ENCODE measurements at regions not wholly inside any gene's neighbourhood (a gene's known extent, or its start where the extent isn't known, plus 50 kb on each side); places are given as distances from the start of the nearest gene placed in this dataset.

DNA sequence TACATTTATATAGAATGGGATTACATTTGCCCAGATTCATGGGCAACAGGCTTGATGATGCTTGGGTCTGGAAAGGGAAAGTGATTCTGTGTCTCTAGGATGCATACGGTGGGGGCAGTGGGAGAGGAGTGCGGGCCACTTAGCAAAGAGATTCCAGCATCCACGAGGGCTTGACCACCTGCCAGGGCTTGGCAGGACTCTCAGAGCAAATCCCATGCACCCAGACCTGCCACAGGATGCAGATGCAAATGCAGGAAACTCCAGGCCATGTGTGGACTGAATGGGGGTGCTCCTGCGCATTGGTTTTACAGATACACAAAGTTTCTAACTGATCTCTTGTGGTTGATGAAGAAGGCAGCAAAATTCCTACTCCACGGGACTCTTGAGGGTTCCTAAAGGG is 334.7 kb downstream of the CYRIA start:
- Histone ChIP-seq H3K36me3 (ENCODE audit: control insufficient read depth, insufficient read depth, low read length) (no peaks in the 10 kb centered on the region), H3K27ac (ENCODE audit: low read depth, low read length) (no peak overlapping the region), H3K4me3 (ENCODE audit: low read depth, low read length) (no peak overlapping the region), H3K4me1 (ENCODE audit: control insufficient read depth, insufficient read depth, low read length) (peaks cover 20% of the 10 kb centered on the region), H3K9me3 (ENCODE audit: control insufficient read depth, insufficient read depth, low read length) (no peaks in the 10 kb centered on the region), H3K27me3 (ENCODE audit: control insufficient read depth, insufficient read depth, low read length) (no peaks in the 10 kb centered on the region)
- 21% methylated on average over 3 of the region's 5 CpGs for WGBS (ENCODE audit: insufficient coverage)
- DNase-seq (ENCODE audit: low read depth in 4 of 6, low spot score in 6 of 6): no peak

DNA sequence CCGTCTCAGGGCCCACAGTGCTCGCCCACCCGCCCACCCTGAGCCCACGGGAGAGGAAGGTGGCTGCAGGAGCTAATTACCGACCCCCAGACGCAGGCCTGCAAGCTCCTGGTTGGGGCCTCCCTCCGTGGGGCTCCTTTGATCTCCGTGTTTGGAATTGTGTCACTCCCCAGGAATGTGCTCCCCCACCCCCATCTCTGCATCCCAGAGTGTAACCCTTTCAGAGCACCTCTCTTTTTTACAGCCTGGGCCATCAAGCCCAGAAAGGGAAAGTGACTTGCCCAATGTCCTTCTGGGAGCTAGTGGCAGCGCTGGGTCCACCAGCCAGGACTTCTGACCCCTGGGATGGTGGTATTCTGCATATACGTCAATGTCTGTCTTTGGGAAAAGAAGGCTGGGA is 335.1 kb downstream of the CYRIA start:
- Histone ChIP-seq H3K4me1 (ENCODE audit: control insufficient read depth, insufficient read depth, low read length) (peaks cover 24% of the 10 kb centered on the region), H3K9me3 (ENCODE audit: control insufficient read depth, insufficient read depth, low read length) (no peaks in the 10 kb centered on the region), H3K27me3 (ENCODE audit: control insufficient read depth, insufficient read depth, low read length) (no peaks in the 10 kb centered on the region), H3K27ac (ENCODE audit: low read depth, low read length) (no peak overlapping the region), H3K36me3 (ENCODE audit: control insufficient read depth, insufficient read depth, low read length) (no peaks in the 10 kb centered on the region), H3K4me3 (ENCODE audit: low read depth, low read length) (no peak overlapping the region)
- peak in 1 of 6 donors; percentile 69 for DNase-seq (ENCODE audit: low read depth in 4 of 6, low spot score in 6 of 6)
- WGBS (ENCODE audit: insufficient coverage): 25% methylated on average over 5 of the region's 10 CpGs

DNA sequence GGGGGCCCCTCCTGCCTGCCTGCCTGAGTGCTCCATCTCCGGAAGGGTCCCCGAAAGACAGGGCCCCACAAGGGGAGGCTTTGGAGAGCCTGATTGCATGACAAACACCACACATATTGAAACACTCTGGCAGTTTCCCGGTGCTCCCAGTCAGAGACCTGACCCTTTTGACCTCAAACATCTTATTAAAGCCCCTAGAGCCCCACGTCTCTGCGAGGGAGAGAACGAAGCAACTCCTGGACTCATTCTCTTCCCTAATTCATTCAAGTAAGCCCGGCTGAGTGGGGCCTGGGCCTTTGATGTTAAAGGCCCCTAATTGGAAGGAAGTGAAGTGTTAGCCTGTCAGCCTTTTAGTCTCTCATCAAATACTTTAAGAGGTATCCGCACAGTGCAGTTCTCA is 335.6 kb downstream of the CYRIA start:
- WGBS (ENCODE audit: insufficient coverage): 70% methylated on average over 3 of the region's 8 CpGs
- no peaks in the 10 kb centered on the region for H3K36me3 ChIP-seq (ENCODE audit: control insufficient read depth, insufficient read depth, low read length)
- peak in 1 of 6 donors; percentile 51 for DNase-seq (ENCODE audit: low read depth in 4 of 6, low spot score in 6 of 6)
- no peak overlapping the region for H3K27ac ChIP-seq (ENCODE audit: low read depth, low read length)
- H3K9me3 ChIP-seq (ENCODE audit: control insufficient read depth, insufficient read depth, low read length): no peaks in the 10 kb centered on the region
- H3K4me1 ChIP-seq (ENCODE audit: control insufficient read depth, insufficient read depth, low read length): peaks cover 29% of the 10 kb centered on the region
- no peaks in the 10 kb centered on the region for H3K27me3 ChIP-seq (ENCODE audit: control insufficient read depth, insufficient read depth, low read length)
- no peak overlapping the region for H3K4me3 ChIP-seq (ENCODE audit: low read depth, low read length)

DNA sequence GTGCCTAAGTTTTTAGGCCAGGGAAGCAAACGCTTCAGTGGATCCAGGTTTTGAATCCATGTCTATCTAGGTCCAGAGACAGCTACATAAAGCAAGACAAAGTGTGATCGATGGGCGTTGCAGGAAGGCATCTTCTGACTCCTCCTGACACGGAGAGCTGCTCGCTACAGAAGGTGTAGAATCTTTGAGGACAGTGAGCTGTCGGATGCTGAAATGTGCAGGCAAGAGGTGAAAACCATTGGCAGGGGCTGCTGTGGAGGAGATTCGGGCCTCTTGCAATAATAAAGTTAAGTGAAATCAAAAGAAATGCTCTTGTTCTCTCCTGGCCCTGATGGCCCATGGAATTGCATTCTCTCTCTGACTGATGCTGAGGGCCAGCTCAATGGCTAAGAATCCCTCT is 336.2 kb downstream of the CYRIA start:
- DNase-seq (ENCODE audit: low read depth in 4 of 6, low spot score in 6 of 6): no peak
- 90% methylated on average over 7 of the region's 7 CpGs for WGBS (ENCODE audit: insufficient coverage)
- no peaks in the 10 kb centered on the region for H3K36me3 ChIP-seq (ENCODE audit: control insufficient read depth, insufficient read depth, low read length)
- H3K27me3 ChIP-seq (ENCODE audit: control insufficient read depth, insufficient read depth, low read length): no peaks in the 10 kb centered on the region
- no peak overlapping the region for H3K4me3 ChIP-seq (ENCODE audit: low read depth, low read length)
- no peak overlapping the region for H3K27ac ChIP-seq (ENCODE audit: low read depth, low read length)
- H3K4me1 ChIP-seq (ENCODE audit: control insufficient read depth, insufficient read depth, low read length): peaks cover 33% of the 10 kb centered on the region
- no peaks in the 10 kb centered on the region for H3K9me3 ChIP-seq (ENCODE audit: control insufficient read depth, insufficient read depth, low read length)

DNA sequence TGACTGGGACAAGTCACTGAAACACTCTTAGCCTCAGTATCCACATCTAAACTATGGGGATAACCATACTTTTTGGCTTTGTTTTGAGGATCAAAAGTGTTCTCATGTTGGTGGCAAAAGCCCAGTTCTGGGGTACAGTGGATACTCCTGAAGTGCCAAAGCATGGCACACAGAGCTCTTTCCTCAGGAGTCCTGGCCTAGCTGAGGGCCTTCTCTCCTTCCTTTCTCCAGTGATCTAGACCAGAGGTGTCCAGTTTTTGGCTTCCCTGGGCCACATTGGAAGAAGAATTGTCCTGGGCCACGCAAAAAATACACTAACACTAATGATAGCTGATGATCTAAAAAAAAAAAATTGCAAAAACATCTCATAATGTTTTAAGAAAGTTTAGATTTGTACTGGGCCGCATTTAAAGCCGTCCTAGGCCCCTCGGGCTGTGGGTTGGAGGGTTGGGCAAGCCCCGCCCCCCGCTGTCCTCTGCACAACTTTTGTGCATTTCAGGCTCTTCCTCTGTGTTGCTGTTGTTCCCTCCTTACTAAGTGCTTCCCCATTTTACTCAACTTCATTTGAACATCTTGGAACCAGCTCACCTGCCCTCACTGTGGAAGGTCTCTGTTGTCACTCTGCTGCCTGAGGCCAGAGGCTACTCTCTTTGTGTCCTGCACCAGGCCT is 337.0 kb downstream of the CYRIA start:
- 93% methylated on average over 4 of the region's 6 CpGs for WGBS (ENCODE audit: insufficient coverage)

DNA sequence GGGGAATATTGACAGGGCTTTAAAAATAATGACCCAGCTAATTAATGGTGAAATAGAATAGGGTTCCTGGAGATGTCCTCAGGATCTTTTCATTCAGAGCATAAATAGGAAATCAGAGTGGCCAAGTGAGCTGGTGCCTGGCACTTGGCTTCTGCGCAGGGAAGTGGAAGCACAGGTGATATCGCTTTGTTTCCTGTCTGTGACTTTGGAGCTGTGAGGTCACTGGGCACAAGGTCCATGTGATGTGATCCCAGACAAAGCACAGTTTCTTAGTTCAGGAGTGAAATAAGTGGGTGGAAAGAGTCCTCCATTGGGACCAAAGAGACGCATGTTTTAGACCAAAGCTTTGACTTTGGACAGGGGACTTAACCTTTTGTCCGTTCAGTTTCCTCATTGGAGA is 338.3 kb downstream of the CYRIA start:
- Histone ChIP-seq H3K4me1 (ENCODE audit: control insufficient read depth, insufficient read depth, low read length) (peaks cover 34% of the 10 kb centered on the region), H3K27me3 (ENCODE audit: control insufficient read depth, insufficient read depth, low read length) (no peaks in the 10 kb centered on the region), H3K27ac (ENCODE audit: low read depth, low read length) (no peak overlapping the region), H3K36me3 (ENCODE audit: control insufficient read depth, insufficient read depth, low read length) (no peaks in the 10 kb centered on the region), H3K4me3 (ENCODE audit: low read depth, low read length) (no peak overlapping the region), H3K9me3 (ENCODE audit: control insufficient read depth, insufficient read depth, low read length) (no peaks in the 10 kb centered on the region)
- WGBS (ENCODE audit: insufficient coverage): 91% methylated on average over 2 of the region's 4 CpGs
- no peak for DNase-seq (ENCODE audit: low read depth in 4 of 6, low spot score in 6 of 6)

More for the DNA sequence above, 337.0 kb downstream of the CYRIA start:
- Histone ChIP-seq H3K36me3 (ENCODE audit: control insufficient read depth, insufficient read depth, low read length) (no peaks in the 10 kb centered on the region), H3K27ac (ENCODE audit: low read depth, low read length) (no peak overlapping the region), H3K4me1 (ENCODE audit: control insufficient read depth, insufficient read depth, low read length) (peaks cover 30% of the 10 kb centered on the region), H3K4me3 (ENCODE audit: low read depth, low read length) (no peak overlapping the region), H3K9me3 (ENCODE audit: control insufficient read depth, insufficient read depth, low read length) (no peaks in the 10 kb centered on the region), H3K27me3 (ENCODE audit: control insufficient read depth, insufficient read depth, low read length) (no peaks in the 10 kb centered on the region)
- no peak for DNase-seq (ENCODE audit: low read depth in 4 of 6, low spot score in 6 of 6)

DNA sequence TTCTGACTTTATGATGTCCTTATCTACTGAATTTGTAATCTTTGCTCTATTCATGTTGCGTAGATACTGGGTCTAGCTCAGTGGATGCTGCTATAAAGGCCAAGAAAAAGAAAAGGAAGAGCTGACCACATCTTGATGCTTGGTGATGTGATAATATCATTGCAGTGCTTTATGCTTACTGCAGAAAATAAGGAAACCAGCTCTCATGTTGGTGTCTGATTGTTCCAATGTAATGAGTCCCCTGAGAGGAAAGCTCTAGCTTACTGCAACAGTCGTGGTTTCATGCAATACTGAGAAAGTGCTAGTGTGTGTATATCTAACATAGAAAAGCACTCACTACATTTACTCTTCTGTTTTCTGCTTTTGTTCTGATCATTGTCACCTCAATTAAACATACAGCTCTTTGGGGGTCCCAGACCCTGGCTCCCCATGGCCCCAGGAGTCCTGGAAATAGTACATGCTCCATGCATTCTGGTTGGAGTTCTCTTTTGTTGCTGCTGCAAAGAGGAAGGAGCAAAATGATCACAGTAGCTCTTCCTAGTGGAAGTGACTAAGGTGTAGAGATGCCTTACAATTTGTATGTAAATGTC is 338.8 kb downstream of the CYRIA start:
- H3K9me3 ChIP-seq (ENCODE audit: control insufficient read depth, insufficient read depth, low read length): no peaks in the 10 kb centered on the region
- no peak overlapping the region for H3K27ac ChIP-seq (ENCODE audit: low read depth, low read length)
- WGBS (ENCODE audit: insufficient coverage): 100% methylated on average over 1 of the region's 2 CpGs
- H3K4me3 ChIP-seq (ENCODE audit: low read depth, low read length): no peak overlapping the region
- H3K36me3 ChIP-seq (ENCODE audit: control insufficient read depth, insufficient read depth, low read length): no peaks in the 10 kb centered on the region
- DNase-seq (ENCODE audit: low read depth in 4 of 6, low spot score in 6 of 6): peak in 1 of 6 donors; percentile 89
- peaks cover 35% of the 10 kb centered on the region for H3K4me1 ChIP-seq (ENCODE audit: control insufficient read depth, insufficient read depth, low read length)
- no peaks in the 10 kb centered on the region for H3K27me3 ChIP-seq (ENCODE audit: control insufficient read depth, insufficient read depth, low read length)

DNA sequence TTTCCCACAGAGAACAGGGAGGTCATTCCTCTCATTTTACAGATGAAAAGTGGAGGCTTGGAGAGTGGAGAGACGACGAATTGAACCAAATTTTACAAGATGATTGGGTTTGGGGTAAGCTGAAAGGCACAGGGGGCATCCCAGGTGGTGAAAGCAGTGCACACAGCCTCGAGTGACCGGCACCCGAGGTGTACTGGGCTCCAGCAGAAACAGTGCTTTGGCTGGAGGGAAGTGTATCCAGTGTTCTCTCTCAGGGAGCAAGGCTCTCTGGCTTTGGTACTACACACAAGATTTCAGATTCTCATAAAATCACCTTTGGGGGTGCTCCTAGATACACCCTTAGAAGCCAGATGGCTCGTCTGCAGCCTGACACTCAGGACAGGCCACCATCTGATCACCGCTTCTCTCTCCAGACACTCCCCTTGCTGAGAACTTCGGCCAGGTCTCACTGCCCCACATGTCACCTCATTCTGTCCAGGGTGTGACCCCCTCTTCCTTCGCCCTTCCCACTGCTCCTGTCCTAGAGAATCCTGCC is 339.6 kb downstream of the CYRIA start:
- Histone ChIP-seq H3K27ac (ENCODE audit: low read depth, low read length) (no peak overlapping the region), H3K9me3 (ENCODE audit: control insufficient read depth, insufficient read depth, low read length) (no peaks in the 10 kb centered on the region), H3K4me3 (ENCODE audit: low read depth, low read length) (no peak overlapping the region), H3K27me3 (ENCODE audit: control insufficient read depth, insufficient read depth, low read length) (no peaks in the 10 kb centered on the region), H3K4me1 (ENCODE audit: control insufficient read depth, insufficient read depth, low read length) (peaks cover 40% of the 10 kb centered on the region), H3K36me3 (ENCODE audit: control insufficient read depth, insufficient read depth, low read length) (no peaks in the 10 kb centered on the region)
- 91% methylated on average over 7 of the region's 9 CpGs for WGBS (ENCODE audit: insufficient coverage)
- no peak for DNase-seq (ENCODE audit: low read depth in 4 of 6, low spot score in 6 of 6)

DNA sequence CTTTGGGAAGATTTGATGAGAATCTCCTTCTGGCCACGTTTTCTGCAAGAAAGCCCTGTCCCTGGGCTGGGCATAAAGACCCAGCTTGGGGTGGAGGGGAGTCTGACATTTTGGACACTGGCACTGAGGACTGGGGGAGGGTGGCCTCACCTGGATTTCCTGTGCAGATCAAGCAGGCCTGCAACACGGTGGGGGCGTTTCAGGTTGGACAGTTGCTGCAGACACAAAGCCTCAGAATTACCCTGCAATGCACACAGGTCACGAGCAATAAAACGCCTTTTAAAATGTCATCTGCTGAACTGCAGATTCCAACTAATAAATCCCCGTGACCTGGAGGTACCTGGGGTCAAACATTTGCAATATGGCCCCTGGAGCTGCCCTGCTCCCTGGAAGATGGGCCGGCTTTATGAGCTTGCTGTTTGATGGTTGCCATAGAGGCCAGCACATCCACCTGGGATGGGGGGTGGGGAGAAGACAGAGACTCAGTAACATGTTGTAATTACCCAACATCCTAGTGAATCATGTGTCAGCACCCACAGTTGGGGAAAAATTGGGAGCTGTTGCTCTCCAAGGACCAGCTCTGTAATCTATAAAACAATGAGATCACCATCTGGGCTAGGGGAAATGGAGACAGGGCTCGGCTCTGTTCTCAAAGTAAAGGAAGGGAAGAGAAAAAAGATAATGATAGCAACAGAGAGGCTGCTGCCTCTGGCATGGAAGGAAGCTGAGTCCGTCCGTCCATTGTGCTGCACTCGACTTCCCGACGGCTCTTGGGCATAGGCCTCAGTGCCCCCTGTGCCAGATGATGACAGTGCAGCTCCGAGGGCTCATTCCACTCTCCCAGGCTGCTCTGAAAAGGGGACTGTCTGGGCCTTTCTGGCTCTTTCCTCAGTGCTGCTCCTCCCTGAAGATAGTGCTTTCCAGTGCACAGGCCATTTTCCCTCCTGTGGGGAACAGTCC is 340.3 kb downstream of the CYRIA start:
- Histone ChIP-seq H3K9me3 (ENCODE audit: control insufficient read depth, insufficient read depth, low read length) (no peaks in the 10 kb centered on the region), H3K27ac (ENCODE audit: low read depth, low read length) (no peak overlapping the region), H3K4me3 (ENCODE audit: low read depth, low read length) (no peak overlapping the region), H3K27me3 (ENCODE audit: control insufficient read depth, insufficient read depth, low read length) (no peaks in the 10 kb centered on the region), H3K4me1 (ENCODE audit: control insufficient read depth, insufficient read depth, low read length) (peaks cover 41% of the 10 kb centered on the region), H3K36me3 (ENCODE audit: control insufficient read depth, insufficient read depth, low read length) (no peaks in the 10 kb centered on the region)
- WGBS (ENCODE audit: insufficient coverage): 63% methylated on average over 12 of the region's 14 CpGs
- no peak for DNase-seq (ENCODE audit: low read depth in 4 of 6, low spot score in 6 of 6)

Data from spinal cord (tissue), 9 donors.